Activated CD4-positive, alpha-beta T cell treated with anti-CD3 and anti-CD28 coated beads, Interleukin-2, amount 50 U/mL, for 1 hour (primary cell): ENCODE measurements at regions not wholly inside any gene's neighbourhood (a gene's known extent, or its start where the extent isn't known, plus 50 kb on each side); places are given as distances from the start of the nearest gene placed in this dataset.

Experiments
- DNase-seq: peaks from one replicate; pipeline ENCODE4 v3.0.0-alpha.2; 2020

DNA sequence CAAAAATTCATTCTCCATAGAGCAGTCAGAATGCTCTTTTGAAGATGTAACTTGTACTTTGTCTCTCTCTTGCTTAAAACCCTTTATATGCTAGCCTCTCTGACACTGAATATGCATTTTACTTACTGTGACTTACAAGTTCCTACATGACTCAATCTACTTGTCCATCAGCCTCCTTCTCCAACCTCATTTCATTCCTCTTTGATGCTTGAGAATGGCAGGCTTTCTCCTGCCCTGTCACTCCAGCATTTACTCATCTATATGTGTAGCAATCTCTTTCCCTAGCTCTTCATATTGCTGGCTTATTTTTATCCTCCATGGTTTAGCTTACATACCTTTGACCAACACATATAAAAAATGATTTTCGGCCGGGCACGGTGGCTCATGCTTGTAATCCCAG is 561.9 kb downstream of the CCER1 start:
- DNase-seq: no peak

DNA sequence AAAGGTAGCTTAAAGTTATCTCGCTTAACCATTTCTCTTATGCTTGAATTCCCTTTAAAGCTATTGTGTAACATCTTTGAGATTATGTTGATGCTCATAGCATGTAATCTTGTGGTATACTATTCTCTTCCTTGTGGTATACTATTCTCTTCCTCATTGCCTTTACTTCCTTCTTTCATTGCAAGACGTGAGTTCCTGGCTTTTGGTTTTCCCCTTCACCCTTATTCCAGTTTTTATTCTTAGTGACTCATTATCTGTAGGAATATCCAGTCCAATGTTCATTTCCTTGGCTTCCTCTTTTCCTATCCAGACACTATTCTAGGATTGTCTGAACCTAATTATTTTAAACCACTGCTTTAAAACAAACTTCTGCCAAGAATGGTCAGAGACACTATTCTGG is 564.0 kb downstream of the CCER1 start:
- no peak for DNase-seq

DNA sequence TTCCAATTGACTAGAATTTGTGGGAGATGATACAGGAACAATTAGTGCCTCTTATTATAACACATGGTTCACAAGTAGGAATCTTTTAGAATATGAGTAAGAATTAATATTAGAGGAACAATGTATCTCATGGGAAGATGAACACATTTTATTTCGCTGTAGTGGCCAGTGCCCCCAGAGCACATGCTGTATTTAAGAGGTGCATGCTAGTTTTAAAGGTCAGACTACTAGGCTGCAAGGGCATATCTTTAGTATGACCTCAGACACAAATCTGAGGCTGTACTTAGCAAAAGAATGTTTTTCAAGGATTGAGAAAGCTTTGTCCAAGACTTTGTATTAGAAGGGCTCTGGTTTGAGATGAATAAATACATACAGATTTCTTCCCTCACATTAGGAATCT is 586.9 kb downstream of the CCER1 start:
- DNase-seq: no peak

DNA sequence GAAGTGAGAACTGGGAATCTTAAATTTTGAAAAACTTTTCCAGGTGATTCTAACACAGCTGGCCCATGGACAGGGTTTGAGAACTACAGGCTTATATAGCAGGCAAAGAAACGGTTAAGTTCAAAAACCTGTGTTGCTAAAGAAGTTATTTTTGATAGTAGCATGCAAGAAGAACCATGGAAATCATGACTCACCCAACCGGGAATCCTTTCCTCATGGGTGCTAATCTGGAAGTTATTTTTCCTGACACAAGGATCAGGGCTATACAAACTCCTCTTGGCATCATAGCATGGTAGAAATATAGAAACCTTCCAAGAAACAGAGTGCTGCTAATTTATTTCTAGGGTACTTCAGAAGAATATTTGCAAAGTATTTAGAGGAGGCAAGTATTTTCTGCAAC is 588.7 kb downstream of the CCER1 start:
- DNase-seq: no peak

DNA sequence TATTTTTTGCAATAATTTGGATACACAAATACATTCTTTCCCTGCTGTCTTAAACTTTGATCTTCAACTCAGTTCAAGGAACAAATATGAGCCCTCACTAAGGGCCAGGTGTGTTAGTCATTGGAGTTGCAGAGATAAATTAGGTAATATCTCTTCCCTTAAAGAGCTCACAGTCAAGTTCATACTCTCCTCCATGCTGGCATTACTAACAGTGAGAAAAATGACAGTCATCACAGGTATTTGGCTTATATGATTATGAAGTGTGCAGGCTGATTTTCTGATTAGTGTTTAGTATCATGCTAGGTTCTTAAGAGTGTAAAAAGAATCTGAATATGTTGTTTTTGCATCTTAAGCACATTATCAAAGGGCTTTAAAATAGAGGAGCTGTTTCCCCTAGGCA is 594.7 kb downstream of the CCER1 start:
- no peak for DNase-seq

DNA sequence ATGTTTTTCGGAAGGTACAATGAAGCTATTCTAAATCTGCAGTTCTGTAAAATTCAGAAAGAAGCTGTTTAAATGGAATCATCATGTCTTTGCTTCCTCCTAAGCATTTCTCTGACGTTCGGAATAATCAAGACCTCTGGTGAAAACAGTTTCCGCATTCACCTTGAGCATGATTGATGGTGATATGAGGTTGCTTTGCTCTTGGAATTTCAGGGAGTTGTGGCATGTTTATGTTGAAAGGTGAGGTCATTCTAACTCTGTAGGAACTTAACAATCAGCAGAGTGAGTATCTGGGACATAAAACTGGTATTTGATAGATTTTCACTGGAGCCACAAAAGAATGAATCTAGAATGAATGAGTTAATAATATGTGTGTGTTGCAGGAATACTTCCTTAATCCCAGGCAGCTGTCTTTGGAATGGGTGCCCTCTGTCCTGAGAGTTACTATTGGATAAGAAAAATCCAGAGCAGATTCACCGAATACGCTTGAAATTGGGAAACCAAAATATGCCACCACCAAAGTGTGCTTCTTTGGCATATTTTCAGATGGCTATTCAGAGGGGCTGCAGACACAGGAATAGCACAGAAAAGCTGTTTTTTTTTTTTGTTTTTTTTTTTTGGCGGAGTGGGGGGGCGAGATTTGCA is 599.1 kb downstream of the CCER1 start:
- no peak for DNase-seq

DNA sequence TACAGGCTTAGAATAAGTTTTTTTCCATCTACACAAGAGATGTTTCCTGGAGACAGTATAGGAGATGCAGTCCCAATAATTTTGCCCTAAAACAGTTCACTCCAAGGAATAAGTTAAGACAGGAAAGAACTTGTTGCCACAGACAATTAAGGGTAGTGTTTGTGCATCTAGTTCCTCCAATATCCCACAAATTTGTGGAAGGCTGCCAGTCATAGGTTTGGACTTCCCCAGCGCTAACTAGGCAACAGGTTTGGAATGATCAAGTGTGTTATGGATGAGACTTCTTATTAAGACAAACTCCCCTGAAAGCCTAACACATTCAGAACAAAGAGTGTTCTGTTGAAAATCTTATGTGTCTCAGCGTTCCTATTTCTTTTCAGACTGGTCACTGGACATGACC is 611.0 kb downstream of the CCER1 start:
- DNase-seq: no peak

DNA sequence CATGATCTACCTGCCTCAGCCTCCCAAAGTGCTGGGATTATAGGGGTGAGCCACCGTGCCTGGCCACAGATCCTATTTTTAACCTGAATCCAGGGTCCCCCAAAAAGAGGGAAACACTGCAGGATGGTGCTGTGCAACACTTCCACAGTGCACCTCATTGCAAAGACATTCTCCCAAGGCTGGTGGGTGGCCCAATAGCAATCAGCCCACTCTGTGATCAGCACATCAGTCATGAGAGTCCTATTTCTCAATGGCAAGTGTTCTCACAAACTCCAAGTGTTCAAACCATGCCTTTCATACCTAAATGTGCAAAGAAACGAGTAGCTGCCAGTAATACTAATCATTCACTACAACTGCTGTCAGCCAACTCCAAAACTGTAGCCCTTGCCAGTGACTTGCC is 612.9 kb downstream of the CCER1 start:
- no peak for DNase-seq

DNA sequence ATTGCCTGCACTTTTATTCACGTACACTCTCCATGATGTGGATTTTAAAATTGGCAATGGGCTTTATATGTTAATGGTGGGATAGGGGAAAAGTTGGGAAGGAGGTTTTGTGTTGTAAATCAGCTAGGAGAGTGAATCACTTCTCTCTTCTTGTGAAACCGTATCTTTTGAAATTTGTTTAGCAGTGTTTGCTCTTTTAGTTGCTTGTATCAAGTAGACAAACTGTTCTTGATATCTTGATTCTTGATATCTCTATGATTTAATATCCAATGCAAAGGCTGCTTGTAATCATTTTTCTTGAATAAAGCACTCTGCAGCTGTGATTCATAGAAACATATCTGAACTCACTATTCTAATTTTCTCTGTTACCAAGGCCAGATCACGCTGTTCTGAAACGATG is 615.1 kb downstream of the CCER1 start:
- no peak for DNase-seq

DNA sequence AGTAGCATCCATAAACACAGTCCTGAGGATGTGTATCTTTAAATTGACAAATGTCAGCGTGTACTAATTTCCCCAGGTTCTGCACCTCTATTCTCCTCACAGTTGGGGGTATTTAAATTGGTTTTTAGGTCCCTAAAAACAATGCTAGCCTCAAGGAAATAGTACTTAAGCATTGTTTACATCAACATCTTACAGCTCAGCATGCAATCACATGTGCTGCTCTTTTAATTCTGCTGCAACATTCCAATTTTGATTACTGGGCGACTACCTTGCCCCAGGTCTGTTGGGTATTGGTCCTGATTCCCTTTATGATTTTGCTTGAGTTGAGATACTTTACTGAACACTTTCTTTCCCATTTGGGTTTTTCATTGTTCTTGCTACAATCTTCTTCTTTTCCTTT is 616.6 kb downstream of the CCER1 start:
- no peak for DNase-seq

DNA sequence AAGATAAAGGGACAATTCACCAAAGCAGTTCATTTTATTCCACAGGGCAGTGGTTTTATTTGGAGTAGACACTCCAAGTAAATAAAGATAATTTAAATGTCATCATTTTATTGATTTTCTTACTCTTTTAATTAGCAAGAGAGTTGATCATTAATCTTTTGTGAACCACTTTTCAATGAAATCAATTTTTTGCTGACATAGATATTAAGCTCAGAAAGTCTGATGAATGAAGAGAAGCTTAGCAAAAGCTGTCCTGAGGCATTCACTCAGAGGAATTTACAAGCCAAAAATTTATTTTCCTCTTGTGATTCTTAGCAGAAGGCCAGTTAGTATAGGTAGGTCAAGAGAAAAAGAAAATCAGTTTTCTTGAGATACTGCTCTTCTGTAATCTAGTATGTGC is 618.0 kb downstream of the CCER1 start:
- no peak for DNase-seq

DNA sequence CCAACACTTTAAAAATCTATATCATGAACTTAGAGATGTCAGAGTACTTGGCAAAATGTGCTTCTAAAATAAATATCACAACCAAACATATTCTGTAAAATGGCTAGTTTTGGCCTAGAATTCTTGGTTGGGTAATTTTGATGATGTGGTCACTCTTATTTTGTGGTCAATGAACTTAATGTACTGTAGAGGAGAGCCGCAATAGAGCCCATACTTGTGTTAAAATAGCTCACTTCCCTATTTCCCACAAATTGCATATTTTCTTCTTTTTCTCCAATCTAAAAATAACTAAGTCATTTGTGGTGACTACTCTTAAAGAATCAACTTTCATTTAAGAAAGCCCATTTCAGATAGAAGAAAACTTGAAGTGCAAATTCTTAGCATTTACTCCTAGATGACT is 619.4 kb downstream of the CCER1 start:
- DNase-seq: no peak

DNA sequence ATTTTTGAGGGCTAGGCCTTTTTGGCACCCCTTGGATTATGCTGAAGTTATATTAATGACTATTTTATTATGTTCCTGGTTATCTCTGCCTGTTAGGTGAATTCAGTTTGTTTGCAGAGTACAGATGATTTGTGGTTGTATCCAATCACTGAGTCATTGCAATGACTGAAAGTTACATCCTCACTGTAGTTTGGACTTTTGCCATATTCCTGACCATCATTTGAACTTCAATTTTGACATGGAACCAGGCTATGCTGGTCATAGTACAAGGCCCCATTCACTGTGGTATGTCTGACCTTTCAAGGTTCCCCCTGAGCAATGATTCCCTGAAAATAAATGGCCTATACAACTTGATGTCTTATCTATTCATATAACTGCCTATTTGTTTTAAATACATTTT is 621.0 kb downstream of the CCER1 start:
- DNase-seq: no peak

DNA sequence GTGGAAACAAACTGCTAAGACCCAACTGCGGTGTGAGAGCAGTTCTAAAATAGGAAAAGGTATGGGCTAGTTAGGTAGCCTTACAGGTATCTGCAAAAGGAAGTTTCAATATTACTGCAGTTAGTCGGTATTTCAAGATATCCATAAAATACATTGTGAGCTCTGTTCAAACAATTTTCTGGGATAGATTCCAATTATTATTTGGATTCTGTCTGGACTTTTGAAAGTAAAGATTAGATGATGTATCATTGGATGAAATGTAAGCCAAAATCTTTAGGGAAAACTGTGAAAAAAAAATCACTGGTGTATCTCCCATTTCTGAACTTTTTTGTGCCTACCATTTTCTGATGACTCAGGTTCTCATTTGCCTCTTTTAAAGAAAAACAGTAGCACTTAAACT is 621.6 kb downstream of the CCER1 start:
- no peak for DNase-seq

DNA sequence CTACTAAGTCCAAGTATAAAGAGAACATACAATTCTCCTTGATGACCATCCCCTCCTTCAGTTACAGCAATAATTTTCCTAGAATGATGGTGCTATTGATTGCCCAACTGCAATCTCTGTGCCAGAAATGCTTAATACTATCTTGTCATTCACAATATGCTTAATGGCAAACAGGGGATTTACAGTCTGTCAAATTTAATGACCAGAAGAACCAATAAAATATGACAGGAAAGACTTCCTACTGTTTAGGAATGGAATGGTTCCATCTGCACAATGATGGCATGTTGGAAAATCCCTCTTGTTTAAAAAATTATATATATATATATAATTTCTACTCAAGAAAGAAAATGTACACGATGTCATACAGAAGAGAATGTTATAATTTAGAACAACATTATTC is 623.2 kb downstream of the CCER1 start:
- no peak for DNase-seq

DNA sequence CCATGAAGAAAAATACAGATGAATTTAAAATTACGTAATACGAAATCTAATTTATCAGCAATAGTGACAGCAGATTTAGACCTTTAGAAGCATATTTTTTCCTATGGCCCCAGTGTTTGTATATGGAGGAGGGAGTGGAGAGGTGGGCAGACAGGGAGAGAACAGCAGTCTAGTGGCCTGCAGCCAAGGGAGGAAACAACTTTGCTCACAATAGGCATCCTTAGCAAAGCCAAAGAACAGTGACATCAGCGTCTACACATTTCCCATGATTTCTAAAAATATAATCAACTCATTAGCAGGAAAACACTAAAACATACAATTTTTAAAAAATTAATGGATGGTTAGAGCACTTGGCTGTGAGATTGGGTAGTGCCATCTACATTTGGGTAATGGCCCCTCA is 622.6 kb upstream of the ATP2B1 start:
- no peak for DNase-seq

DNA sequence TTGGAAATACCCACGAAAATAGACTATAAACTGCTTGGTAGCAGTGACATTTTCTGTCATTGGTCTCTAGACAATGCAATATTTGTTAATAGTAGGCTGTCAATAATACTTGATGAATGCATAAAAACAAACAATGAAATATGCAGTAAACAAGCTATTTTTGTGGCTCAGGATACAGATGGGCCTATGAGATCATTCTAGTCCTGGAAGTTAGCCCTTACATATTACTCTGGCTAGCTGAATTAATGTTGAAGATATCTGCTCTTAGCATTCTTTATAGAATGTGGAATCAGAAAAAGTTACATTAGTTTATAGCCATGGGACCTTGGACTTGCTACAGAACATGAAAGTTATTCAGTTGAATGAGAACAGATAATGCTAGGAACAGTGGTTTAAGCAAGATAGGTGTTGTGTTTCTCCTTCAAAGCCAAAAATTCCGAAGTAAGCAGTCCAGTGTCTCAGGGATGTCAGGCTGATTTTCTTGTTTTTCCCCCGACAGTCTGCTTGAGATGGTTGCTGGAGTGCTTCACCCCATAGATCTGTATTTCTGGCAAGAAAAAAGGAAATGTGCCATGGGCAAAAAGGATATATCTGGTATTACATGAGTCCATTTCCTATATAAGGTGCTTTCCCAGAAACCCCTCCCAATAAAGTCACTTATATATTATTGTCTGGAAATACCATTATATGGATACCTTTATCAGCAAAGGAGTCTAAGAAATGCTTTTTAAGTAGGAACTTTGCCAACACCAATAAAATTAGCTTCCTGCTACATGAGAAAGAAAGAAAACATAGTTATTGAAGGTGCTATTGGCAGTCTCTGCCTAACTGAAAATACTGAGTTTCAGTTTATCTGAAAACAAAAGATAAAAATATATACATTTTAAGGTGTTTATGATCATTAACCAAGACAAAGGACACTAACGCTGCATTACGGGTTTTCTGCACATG is 619.4 kb upstream of the ATP2B1 start:
- DNase-seq: no peak

DNA sequence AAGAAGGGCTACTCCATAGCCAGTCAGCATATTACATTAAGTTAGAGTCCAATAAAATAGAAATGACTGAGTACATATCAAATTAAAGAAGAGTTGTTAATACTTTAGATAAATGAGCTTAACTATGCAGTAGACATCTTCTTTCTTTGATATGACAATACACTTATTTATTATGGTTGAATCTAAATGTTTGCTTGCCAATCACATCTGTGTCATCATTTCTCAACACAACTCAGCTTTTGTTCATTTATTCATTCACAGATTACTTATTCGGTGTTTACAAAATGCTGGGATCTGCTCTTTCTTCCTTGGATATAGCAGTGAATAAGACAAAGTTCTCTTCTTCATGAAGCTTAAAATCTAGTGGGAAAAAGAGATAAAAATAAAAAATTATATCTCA is 614.6 kb upstream of the ATP2B1 start:
- DNase-seq: no peak

DNA sequence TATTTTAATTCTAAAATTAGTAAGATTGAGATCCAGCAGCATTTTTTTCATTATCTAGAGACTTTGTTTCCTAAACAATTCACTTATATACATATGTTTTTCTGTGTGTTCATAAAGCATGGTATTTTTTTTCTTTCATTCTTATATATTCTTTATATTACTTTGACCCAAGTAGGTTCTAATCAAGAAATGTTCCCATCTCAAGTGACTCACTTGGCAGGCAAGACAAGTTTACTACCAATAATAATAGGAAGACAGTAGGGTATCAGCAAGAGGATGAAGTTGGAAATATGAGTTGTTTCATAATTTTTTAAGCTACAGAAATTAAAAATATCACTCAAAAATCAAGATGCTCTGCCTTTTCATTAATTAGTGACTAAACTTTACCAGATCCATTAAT is 613.4 kb upstream of the ATP2B1 start:
- DNase-seq: no peak

DNA sequence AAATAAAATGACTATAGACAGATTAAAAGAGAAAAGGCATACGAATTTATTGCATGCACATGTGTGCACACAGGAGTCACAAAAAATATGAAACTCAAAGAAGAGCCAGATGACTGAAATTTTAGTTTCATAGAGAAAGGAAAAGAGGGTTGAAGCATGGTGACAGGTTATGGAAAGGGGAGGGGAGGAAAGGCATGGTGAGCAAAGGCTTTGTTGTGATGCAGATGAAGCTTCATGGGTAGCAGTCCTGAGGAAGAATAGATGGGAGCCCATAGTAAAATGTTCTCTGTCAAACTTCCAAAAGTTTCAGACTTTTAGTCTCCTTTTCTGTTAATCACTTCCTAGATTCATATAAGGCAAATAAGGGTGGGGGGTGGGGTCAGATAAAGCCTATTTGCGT is 612.7 kb upstream of the ATP2B1 start:
- DNase-seq: no peak

DNA sequence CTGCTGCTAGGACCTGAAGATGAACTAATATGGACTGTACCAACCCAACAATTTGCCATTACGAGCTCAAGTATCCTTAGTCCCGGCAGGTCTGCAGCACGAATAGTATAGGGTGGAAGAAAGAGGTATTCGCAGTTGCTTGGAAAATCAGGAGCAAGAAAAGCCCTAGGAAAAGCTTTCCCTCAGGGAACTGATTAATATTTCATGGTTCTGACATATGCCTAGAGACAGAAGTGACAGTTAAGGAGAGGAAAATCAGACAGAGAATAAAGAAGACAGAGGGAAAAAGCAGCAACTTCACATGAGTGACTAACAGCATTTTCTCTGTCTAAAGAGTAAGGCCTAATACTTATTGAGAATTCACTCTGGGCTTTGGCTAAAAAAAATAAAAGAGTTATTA is 602.9 kb upstream of the ATP2B1 start:
- DNase-seq: no peak

DNA sequence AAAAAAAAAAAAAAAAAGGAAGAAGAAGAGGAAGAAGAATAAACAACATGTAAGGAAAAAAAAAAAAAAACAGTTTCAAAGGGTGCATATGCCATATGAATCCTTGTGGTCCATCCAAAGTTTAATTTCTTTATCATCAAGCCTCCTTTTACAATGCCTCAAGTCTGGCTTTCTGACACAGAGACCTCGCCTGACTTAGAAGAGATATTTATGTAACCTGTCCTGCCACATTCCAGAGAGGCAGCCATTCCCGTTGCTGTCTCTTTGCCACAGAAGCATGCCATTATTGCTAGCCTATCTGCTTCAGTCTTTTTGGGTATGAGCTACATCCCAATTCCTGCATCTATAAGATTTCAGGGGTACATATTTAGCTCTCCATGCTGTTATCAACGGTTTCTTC is 596.7 kb upstream of the ATP2B1 start:
- no peak for DNase-seq

DNA sequence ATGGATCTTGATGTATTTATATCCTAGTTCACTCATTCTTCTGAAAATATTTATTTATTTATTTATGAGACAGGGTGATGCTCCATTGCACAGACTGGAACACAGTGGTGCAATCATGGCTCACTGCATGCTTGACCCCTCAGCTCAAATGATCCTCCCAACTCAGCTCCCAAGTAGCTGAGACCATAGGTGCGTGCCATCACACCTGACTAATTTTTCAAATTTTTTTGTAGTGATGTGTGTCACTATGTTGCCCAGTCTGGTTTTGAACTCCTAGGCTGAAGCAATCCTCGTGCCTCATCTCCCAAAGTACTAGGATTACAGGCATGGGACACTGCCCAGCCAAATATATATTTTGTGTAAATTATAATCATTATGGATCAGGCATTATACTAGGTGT is 595.6 kb upstream of the ATP2B1 start:
- no peak for DNase-seq

DNA sequence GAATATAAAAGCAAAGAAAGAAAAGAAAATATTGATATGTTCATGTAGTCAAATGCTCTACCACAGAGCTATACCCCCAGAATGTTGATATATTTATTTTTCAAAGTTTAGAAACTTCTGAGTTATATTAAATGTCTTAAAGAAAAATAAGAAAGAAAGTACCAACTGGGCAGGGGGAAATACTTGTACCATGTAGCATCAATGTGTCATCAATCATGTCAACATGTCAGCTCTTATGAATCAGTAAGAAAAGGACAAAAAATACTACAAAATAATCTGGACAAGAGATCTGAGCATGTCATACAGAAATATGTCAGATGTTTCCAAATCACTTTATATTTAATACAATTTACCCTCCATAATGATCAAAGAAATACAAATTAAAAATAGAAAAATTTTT is 595.1 kb upstream of the ATP2B1 start:
- DNase-seq: no peak
